ENCODE measurements at regions not wholly inside any gene's neighbourhood (a gene's known extent, or its start where the extent isn't known, plus 50 kb on each side); places are given as distances from the start of the nearest gene placed in this dataset.

GRCh38 chr11:29750392-29750791 is 266.4 kb downstream of the KCNA4 start:
- Histone ChIP-seq H3K9me3 (ENCODE audit: control extremely low read depth in 1 of 3, control insufficient read depth in 2 of 3, insufficient read depth in 1 of 3, low read length in 2 of 3) (peaks cover 0 to 1% (median 0%) of the 10 kb centered on the region in 3 donors), H2AFZ (ENCODE audit: insufficient read depth, low read depth, low read length, poor library complexity, severe bottlenecking) (no peak overlapping the region), H3K9ac (ENCODE audit: low read length) (no peak overlapping the region), H3K36me3 (replicated peaks in 1 of 2; ENCODE audit: control extremely low read depth in 1 of 2, control insufficient read depth in 1 of 2, extremely low read depth in 1 of 2, insufficient read depth in 2 of 2, low read length in 1 of 2) (no peaks in the 10 kb centered on the region), H3K79me2 (ENCODE audit: control insufficient read depth, insufficient read depth, low read length) (no peaks in the 10 kb centered on the region), H3K27ac (ENCODE audit: low read length in 2 of 2) (no peak overlapping the region), H3K4me1 (ENCODE audit: control insufficient read depth in 2 of 2, insufficient read depth in 2 of 2, low read length in 2 of 2) (no peaks in the 10 kb centered on the region), H3K4me3 (ENCODE audit: control extremely low read depth in 1 of 5, extremely low read depth in 1 of 5, insufficient read depth in 1 of 5, low read depth in 2 of 5, low read length in 4 of 5) (no peak overlapping the region), H4K20me1 (ENCODE audit: control insufficient read depth, insufficient read depth, low read length, poor library complexity, severe bottlenecking) (no peaks in the 10 kb centered on the region), H3K4me2 (replicated peaks; ENCODE audit: low read depth, low read length, poor library complexity, severe bottlenecking) (no peak overlapping the region), H3K27me3 (replicated peaks in 1 of 4; ENCODE audit: control extremely low read depth in 1 of 4, control insufficient read depth in 3 of 4, insufficient read depth in 4 of 4, low read length in 3 of 4) (no peaks in the 10 kb centered on the region)
- Mint-ChIP-seq H3K4me3 (no peak overlapping the region), H3K27me3 (no peaks in the 10 kb centered on the region), H3K4me1 (no peaks in the 10 kb centered on the region), H3K9me3 (ENCODE audit: insufficient read depth) (peaks cover 5% of the 10 kb centered on the region), H3K27ac (no peak overlapping the region)
- CTCF ChIA-PET: no interaction called here
- DNase-seq (no peak), ATAC-seq (ENCODE audit: low read depth) (no peak)
- no peak for TF ChIP-seq CTCF (IDR thresholded peaks at IDR 0.05)
- WGBS (ENCODE audit: insufficient coverage): 82% methylated on average over 2 of the region's 3 CpGs
- intact Hi-C loops (cut with micrococcal nuclease): no loop called here
- POLR2A ChIA-PET: no interaction called here

- no peaks in the 10 kb centered on the region for H3K79me2 ChIP-seq (ENCODE audit: control insufficient read depth, insufficient read depth, low read length)
- no peak overlapping the region for H3K4me3 Mint-ChIP-seq
- POLR2A ChIA-PET: no interaction called here
Observed at GRCh38 chr11:29734287-29734686, 282.5 kb downstream of the KCNA4 start.

More at GRCh38 chr11:29734287-29734686, 282.5 kb downstream of the KCNA4 start:
- ATAC-seq (ENCODE audit: low read depth) (no peak), DNase-seq (no peak)
- Mint-ChIP-seq H3K27ac (no peak overlapping the region), H3K4me1 (no peaks in the 10 kb centered on the region), H3K9me3 (ENCODE audit: insufficient read depth) (peaks cover 4% of the 10 kb centered on the region), H3K27me3 (no peaks in the 10 kb centered on the region)
- TF ChIP-seq EZH2 (IDR thresholded peaks at IDR 0.05; ENCODE audit: borderline replicate concordance, insufficient read depth, low read depth, low read length, poor library complexity, severe bottlenecking): no peak
- TF ChIP-seq CTCF (IDR thresholded peaks at IDR 0.05): no peak
- Histone ChIP-seq H3K4me1 (ENCODE audit: control insufficient read depth in 2 of 2, insufficient read depth in 2 of 2, low read length in 2 of 2) (no peaks in the 10 kb centered on the region), H3K36me3 (replicated peaks in 1 of 2; ENCODE audit: control extremely low read depth in 1 of 2, control insufficient read depth in 1 of 2, extremely low read depth in 1 of 2, insufficient read depth in 2 of 2, low read length in 1 of 2) (no peaks in the 10 kb centered on the region), H3K9ac (ENCODE audit: low read length) (no peak overlapping the region), H4K20me1 (ENCODE audit: control insufficient read depth, insufficient read depth, low read length, poor library complexity, severe bottlenecking) (no peaks in the 10 kb centered on the region), H3K9me3 (ENCODE audit: control extremely low read depth in 1 of 3, control insufficient read depth in 2 of 3, insufficient read depth in 1 of 3, low read length in 2 of 3) (no peaks in the 10 kb centered on the region), H2AFZ (ENCODE audit: insufficient read depth, low read depth, low read length, poor library complexity, severe bottlenecking) (no peak overlapping the region), H3K4me2 (replicated peaks; ENCODE audit: low read depth, low read length, poor library complexity, severe bottlenecking) (no peak overlapping the region), H3K27me3 (replicated peaks in 1 of 4; ENCODE audit: control extremely low read depth in 1 of 4, control insufficient read depth in 3 of 4, insufficient read depth in 4 of 4, low read length in 3 of 4) (no peaks in the 10 kb centered on the region), H3K27ac (ENCODE audit: low read length in 2 of 2) (no peak overlapping the region), H3K4me3 (ENCODE audit: control extremely low read depth in 1 of 5, extremely low read depth in 1 of 5, insufficient read depth in 1 of 5, low read depth in 2 of 5, low read length in 4 of 5) (no peak overlapping the region)
- intact Hi-C loops (cut with micrococcal nuclease): no loop called here
- WGBS (ENCODE audit: insufficient coverage): no CpG with 5 or more reads among the region's 1 CpG
- CTCF ChIA-PET: no interaction called here

Measured in B cell (primary cell).